Gastroesophageal sphincter (tissue), 4 donors: ENCODE measurements at regions not wholly inside any gene's neighbourhood (a gene's known extent, or its start where the extent isn't known, plus 50 kb on each side); places are given as distances from the start of the nearest gene placed in this dataset.

ENCODE experiments used
- ATAC-seq: fragments of 150-250 bp; one replicate; pipeline ENCODE4 v1.9.1; 2016; ENCODE audit warnings: mild to moderate bottlenecking, moderate library complexity
- H3K27ac ChIP-seq, 4 donors: fragments of 200-600 bp; sonication (generic) in 3 of 4; 1 replicate in 3 of 4; 2 replicates in 1 of 4; pipeline ENCODE4 v1.5.1; 2016 to 2019
- H3K27me3 ChIP-seq: fragments of 200-600 bp; sonication (generic); one replicate; pipeline ENCODE4 v1.5.1; 2019
- H3K36me3 ChIP-seq, 2 donors: fragments of 200-600 bp; sonication (generic); one replicate each; pipeline ENCODE4 v1.5.1; 2019; ENCODE audit warnings: control low read depth in 1 of 2
- H3K4me1 ChIP-seq, 3 donors: fragments of 200-600 bp; sonication (generic); 1 replicate in 2 of 3; 2 replicates in 1 of 3; pipeline ENCODE4 v1.5.1; 2016 to 2019; ENCODE audit warnings: control low read depth in 2 of 3
- H3K4me3 ChIP-seq, 2 donors: fragments of 200-600 bp; sonication (generic); one replicate each; pipeline ENCODE4 v1.5.1; 2019; ENCODE audit warnings: mild to moderate bottlenecking in 1 of 2, moderate library complexity in 1 of 2
- H3K9me3 ChIP-seq, 3 donors: fragments of 200-600 bp; sonication (generic); one replicate each; pipeline ENCODE4 v1.5.1; 2017 to 2019; ENCODE audit warnings: control low read depth in 2 of 3
- CTCF ChIP-seq, 4 experiments: fragments of 200-600 bp in 2 of 4; fragments of 450-650 bp in 2 of 4; sonication (generic) in 1 of 4; IDR thresholded peaks; one replicate each; pipeline ENCODE4 v1.5.1; 2017 to 2019; ENCODE audit warnings: antibody characterized with exemption in 4 of 4, mild to moderate bottlenecking in 2 of 4, moderate library complexity in 2 of 4
- EP300 ChIP-seq: sonication (generic); formaldehyde crosslinking; IDR thresholded peaks from one replicate; pipeline ENCODE4 v1.6.1; 2017; ENCODE audit warnings: antibody characterized with exemption, mild to moderate bottlenecking
- POLR2A ChIP-seq, 2 donors: fragments of 450-650 bp; IDR thresholded peaks; one replicate each; pipeline ENCODE4 v1.6.1; 2017; ENCODE audit warnings: antibody characterized with exemption in 2 of 2, mild to moderate bottlenecking in 2 of 2, moderate library complexity in 1 of 2
- POLR2AphosphoS5 ChIP-seq: sonication (generic); formaldehyde crosslinking; IDR thresholded peaks from one replicate; pipeline ENCODE4 v1.6.1; 2017; ENCODE audit warnings: antibody characterized with exemption
- WGBS, 2 donors: methylation state at CpG; one replicate each; pipeline ENCODE4 v1.1.5; 2018; ENCODE audit warnings: low coverage in 1 of 2; 5-methylcytosine and 5-hydroxymethylcytosine counted together

GRCh38 chr5:105954341-105954740 is 1716.4 kb downstream of the EFNA5 start:
- 80 to 87% methylated on average over 3 of the region's 3 CpGs for WGBS, 2 donors
- H3K27me3 ChIP-seq = no peaks in the 10 kb centered on the region
- TF ChIP-seq EP300 = no peak
- TF ChIP-seq CTCF (IDR thresholded peaks at IDR 0.05) = no peak
- TF ChIP-seq POLR2A (IDR thresholded peaks at IDR 0.05) = no peak
- no peak for TF ChIP-seq POLR2AphosphoS5

DNA sequence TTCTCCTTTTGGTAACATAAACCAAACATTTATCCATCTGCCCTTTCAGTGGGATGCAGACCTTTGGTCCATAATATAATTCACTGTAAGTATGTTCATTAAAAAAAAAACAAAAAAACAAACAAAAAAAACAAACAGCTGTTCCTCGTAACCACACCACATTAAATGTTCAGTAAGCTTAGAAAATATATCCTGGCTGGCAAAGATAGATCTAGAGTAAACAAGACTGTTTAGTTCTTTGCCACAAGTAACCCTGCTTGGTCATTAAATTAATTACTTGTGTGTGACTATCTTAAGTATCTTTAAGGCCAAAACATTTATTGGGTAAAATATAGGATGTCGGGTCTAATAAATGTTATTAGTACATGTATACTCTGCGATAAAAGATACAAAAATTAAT is 1717.1 kb downstream of the EFNA5 start:
- H3K9me3 ChIP-seq = no peaks in the 10 kb centered on the region
- H3K4me3 ChIP-seq = no peak overlapping the region
- H3K36me3 ChIP-seq = no peaks in the 10 kb centered on the region
- H3K4me1 ChIP-seq = no peaks in the 10 kb centered on the region
- H3K27ac ChIP-seq = no peak overlapping the region
- TF ChIP-seq EP300 (no peak), POLR2A (IDR thresholded peaks at IDR 0.05) (no peak), POLR2AphosphoS5 (no peak), CTCF (IDR thresholded peaks at IDR 0.05) (no peak)
- no peak for ATAC-seq
- no peaks in the 10 kb centered on the region for H3K27me3 ChIP-seq
- 87 to 97% methylated on average over 3 of the region's 3 CpGs for WGBS, 2 donors

More at GRCh38 chr5:105954341-105954740, 1716.4 kb downstream of the EFNA5 start:
- no peaks in the 10 kb centered on the region for H3K36me3 ChIP-seq
- no peaks in the 10 kb centered on the region for H3K4me1 ChIP-seq
- H3K4me3 ChIP-seq = no peak overlapping the region
- ATAC-seq = no peak
- H3K27ac ChIP-seq = no peak overlapping the region
- no peaks in the 10 kb centered on the region for H3K9me3 ChIP-seq

DNA sequence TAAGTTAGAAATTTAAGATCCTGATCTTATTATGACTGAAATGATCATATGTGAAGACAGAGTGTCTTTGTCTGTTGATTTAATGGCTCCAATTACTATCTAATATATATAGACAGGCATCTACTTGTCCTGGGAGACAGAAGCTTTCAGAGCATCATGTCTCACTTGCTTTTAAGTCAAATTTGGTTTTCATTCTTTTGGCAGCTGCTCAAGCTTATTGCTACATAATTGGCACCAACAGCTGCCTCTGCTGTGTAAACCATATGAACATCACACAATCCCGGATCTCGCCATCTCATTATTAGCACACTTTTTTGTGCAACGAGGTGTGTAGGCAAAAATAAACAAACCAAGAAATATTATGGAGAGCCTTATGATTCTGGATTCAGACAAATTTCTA is 1717.9 kb downstream of the EFNA5 start:
- H3K27ac ChIP-seq = no peak overlapping the region
- no peaks in the 10 kb centered on the region for H3K27me3 ChIP-seq
- TF ChIP-seq POLR2AphosphoS5 (no peak), CTCF (IDR thresholded peaks at IDR 0.05) (no peak), POLR2A (IDR thresholded peaks at IDR 0.05) (no peak), EP300 (no peak)
- no peaks in the 10 kb centered on the region for H3K9me3 ChIP-seq
- no peak overlapping the region for H3K4me3 ChIP-seq
- ATAC-seq = no peak
- H3K36me3 ChIP-seq = no peaks in the 10 kb centered on the region
- WGBS, 2 donors = 55 to 70% methylated on average over 3 of the region's 3 CpGs
- no peaks in the 10 kb centered on the region for H3K4me1 ChIP-seq

GRCh38 chr5:105947461-105947860 is 1723.3 kb downstream of the EFNA5 start:
- Histone ChIP-seq H3K36me3 (no peaks in the 10 kb centered on the region), H3K27me3 (no peaks in the 10 kb centered on the region), H3K4me3 (no peak overlapping the region), H3K27ac (no peak overlapping the region), H3K4me1 (no peaks in the 10 kb centered on the region), H3K9me3 (no peaks in the 10 kb centered on the region)
- 50 to 83% methylated on average over 2 of the region's 2 CpGs for WGBS, 2 donors
- no peak for ATAC-seq
- no peak for TF ChIP-seq CTCF (IDR thresholded peaks at IDR 0.05)
- TF ChIP-seq EP300 = no peak
- no peak for TF ChIP-seq POLR2AphosphoS5
- TF ChIP-seq POLR2A (IDR thresholded peaks at IDR 0.05) = no peak

DNA sequence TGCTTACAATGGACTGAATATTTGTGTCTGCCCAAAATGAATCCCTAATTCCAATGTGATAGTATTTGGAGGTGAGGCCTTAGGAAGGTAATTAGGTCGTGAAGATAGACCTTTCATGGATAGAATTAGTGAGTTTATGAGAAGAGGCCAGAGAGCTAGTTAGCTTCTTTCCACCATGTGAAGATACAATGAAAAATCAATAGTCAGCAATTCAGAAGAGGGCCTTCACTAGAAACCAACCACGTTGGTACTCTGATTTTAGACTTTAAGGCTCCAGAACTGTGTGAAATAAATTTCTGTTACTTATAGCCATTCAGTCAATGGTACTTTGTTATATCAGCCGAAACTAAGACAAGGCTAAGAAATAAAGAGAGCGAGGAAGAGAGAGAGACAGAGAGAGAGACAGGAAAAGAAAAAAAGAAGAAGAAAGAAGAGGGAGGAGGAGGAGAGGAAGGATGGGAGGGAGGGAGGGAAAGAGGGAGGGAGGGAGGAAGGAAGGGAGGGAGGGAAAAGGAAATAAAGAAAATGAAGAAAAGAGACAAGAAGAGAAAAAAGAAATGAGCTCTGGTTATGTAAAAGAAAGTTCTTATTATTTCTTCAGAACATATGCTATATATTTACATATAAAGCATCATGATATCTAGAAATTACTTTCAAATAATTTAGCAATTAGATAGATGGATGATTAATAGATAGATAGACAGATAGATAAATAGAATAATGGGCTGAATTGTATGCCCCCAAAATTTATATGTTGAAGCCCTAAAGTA is 1725.3 kb downstream of the EFNA5 start:
- Histone ChIP-seq H3K4me1 (no peaks in the 10 kb centered on the region), H3K4me3 (no peak overlapping the region), H3K27ac (no peak overlapping the region), H3K27me3 (no peaks in the 10 kb centered on the region), H3K9me3 (no peaks in the 10 kb centered on the region), H3K36me3 (no peaks in the 10 kb centered on the region)
- 90 to 94% methylated on average over 3 to 4 of the region's 4 CpGs for WGBS, 2 donors
- ATAC-seq = no peak
- TF ChIP-seq CTCF (IDR thresholded peaks at IDR 0.05) = no peak
- TF ChIP-seq EP300 = no peak
- TF ChIP-seq POLR2AphosphoS5 = no peak
- TF ChIP-seq POLR2A (IDR thresholded peaks at IDR 0.05) = no peak
